H1 (cell line): ENCODE measurements at regions not wholly inside any gene's neighbourhood (a gene's known extent, or its start where the extent isn't known, plus 50 kb on each side); places are given as distances from the start of the nearest gene placed in this dataset.

Source experiments
- CTCF ChIA-PET: fragments of 300-600 bp; sonication (Branson Sonifier 250); formaldehyde crosslinking; loops from one replicate; lab custom pipeline; 2021; ENCODE audit not compliant: partially characterized antibody; lab: Charles Lee
- POLR2A ChIA-PET: fragments of 300-600 bp; sonication (Branson Sonifier 250); formaldehyde crosslinking; loops from one replicate; lab custom pipeline; 2021; ENCODE audit warnings: inconsistent platforms; ENCODE audit not compliant: partially characterized antibody; lab: Charles Lee
- DNase-seq, 2 experiments: peaks; one replicate each; pipeline versions ENCODE4 v3.0.0 to v3.0.0-alpha.2; 2010 to 2022; ENCODE audit warnings: low spot score in 2 of 2, low read depth in 1 of 2, mixed read lengths in 1 of 2
- FAIRE-seq: peaks from 2 replicates; lab custom pipeline; 2011; peaks lifted over from hg19 to GRCh38; lab: Jason Lieb, UNC
- H2AFZ ChIP-seq: 2 replicates; pipeline ENCODE4 v1.8.1; 2012; ENCODE audit warnings: low read length, inconsistent platforms
- H2AK5ac ChIP-seq: 2 replicates; pipeline ENCODE4 v1.6.1; 2013; ENCODE audit warnings: low read depth, low read length
- H2BK120ac ChIP-seq: replicated peaks from 2 replicates; pipeline ENCODE3; 2013; ENCODE audit warnings: low read depth, low read length, inconsistent platforms
- H2BK12ac ChIP-seq: 2 replicates; pipeline ENCODE4 v1.6.1; 2013; ENCODE audit warnings: low read depth, low read length
- H2BK15ac ChIP-seq: 2 replicates; pipeline ENCODE4 v1.6.1; 2013; ENCODE audit warnings: low read length
- H2BK20ac ChIP-seq: 2 replicates; pipeline ENCODE4 v1.6.1; 2013; ENCODE audit warnings: low read length
- H2BK5ac ChIP-seq: 2 replicates; pipeline ENCODE4 v1.6.1; 2013; ENCODE audit warnings: low read depth, low read length
- H3K14ac ChIP-seq: 2 replicates; pipeline ENCODE4 v1.6.1; 2013; ENCODE audit warnings: inconsistent platforms; ENCODE audit not compliant: insufficient read length
- H3K18ac ChIP-seq: 2 replicates; pipeline ENCODE4 v1.6.1; 2013; ENCODE audit warnings: low read length; ENCODE audit errors: extremely low read depth
- H3K23ac ChIP-seq: 2 replicates; pipeline ENCODE4 v1.6.1; 2013; ENCODE audit warnings: inconsistent platforms; ENCODE audit not compliant: insufficient read length
- H3K23me2 ChIP-seq: 2 replicates; pipeline ENCODE4 v1.6.1; 2013; ENCODE audit warnings: low read depth, low read length
- H3K27ac ChIP-seq: 2 replicates; pipeline ENCODE4 v1.6.1; 2011; ENCODE audit warnings: low read depth, low read length, inconsistent platforms
- H3K27me3 ChIP-seq, 4 experiments: replicated peaks in 1 of 4; 1 replicate in 1 of 4; 2 replicates in 3 of 4; pipeline versions ENCODE4 v1.6.1 to v1.8.1; 2011 to 2013; ENCODE audit warnings: low read length in 3 of 4, mild to moderate bottlenecking in 3 of 4, inconsistent platforms in 2 of 4, mixed read lengths in 2 of 4, moderate library complexity in 1 of 4; ENCODE audit not compliant: control insufficient read depth in 3 of 4, insufficient read depth in 3 of 4; ENCODE audit errors: extremely low read depth in 1 of 4
- H3K36me3 ChIP-seq, 4 experiments: 2 replicates each; pipeline versions ENCODE4 v1.6.1 to v1.8.1; 2011 to 2013; ENCODE audit warnings: mild to moderate bottlenecking in 4 of 4, low read length in 3 of 4, moderate library complexity in 2 of 4, control low read depth in 1 of 4, inconsistent platforms in 1 of 4; ENCODE audit not compliant: insufficient read depth in 4 of 4, control insufficient read depth in 2 of 4
- H3K4ac ChIP-seq: replicated peaks from 2 replicates; pipeline ENCODE3; 2013; ENCODE audit warnings: low read length, low read depth, mixed read lengths, inconsistent platforms; ENCODE audit not compliant: insufficient read length
- H3K4me1 ChIP-seq, 4 experiments: replicated peaks in 1 of 4; 1 replicate in 1 of 4; 2 replicates in 3 of 4; pipeline versions ENCODE4 v1.6.1 to v1.8.1; 2011 to 2013; ENCODE audit warnings: low read length in 3 of 4, inconsistent platforms in 2 of 4, mixed read lengths in 1 of 4; ENCODE audit not compliant: insufficient read depth in 4 of 4, control insufficient read depth in 3 of 4
- H3K4me2 ChIP-seq, 2 experiments: 2 replicates each; pipeline versions ENCODE4 v1.6.1 to v1.8.1; 2011 to 2013; ENCODE audit warnings: low read depth in 2 of 2, low read length in 2 of 2, control low read depth in 1 of 2, inconsistent platforms in 1 of 2, mild to moderate bottlenecking in 1 of 2; ENCODE audit not compliant: insufficient read depth in 1 of 2
- H3K4me3 ChIP-seq, 4 experiments: fragments of 200-600, 300-600 bp in 1 of 4; sonication (generic), shearing (Covaris generic), sonication (Bioruptor Twin) in 1 of 4; 2 replicates each; pipeline versions ENCODE4 v1.5.1 to v1.8.1; 2011 to 2016; ENCODE audit warnings: low read length in 4 of 4, low read depth in 3 of 4, control low read depth in 2 of 4, inconsistent platforms in 2 of 4, mild to moderate bottlenecking in 2 of 4, mixed read lengths in 1 of 4, moderate library complexity in 1 of 4; ENCODE audit not compliant: insufficient read depth in 2 of 4; ENCODE audit errors: extremely low read depth in 1 of 4
- H3K56ac ChIP-seq: replicated peaks from 2 replicates; pipeline ENCODE3; 2013; ENCODE audit warnings: low read depth, mild to moderate bottlenecking, mixed read lengths, low read length, inconsistent platforms; ENCODE audit not compliant: insufficient read length
- H3K79me1 ChIP-seq: 2 replicates; pipeline ENCODE4 v1.6.1; 2013; ENCODE audit warnings: low read depth, low read length, control low read depth
- H3K79me2 ChIP-seq, 2 experiments: 2 replicates each; pipeline versions ENCODE4 v1.6.1 to v1.8.1; 2012 to 2013; ENCODE audit warnings: low read length in 2 of 2, mild to moderate bottlenecking in 2 of 2, inconsistent platforms in 1 of 2; ENCODE audit not compliant: insufficient read depth in 2 of 2, control insufficient read depth in 1 of 2
- H3K9ac ChIP-seq, 4 experiments: replicated peaks in 1 of 4; 1 replicate in 1 of 4; 2 replicates in 3 of 4; pipeline versions ENCODE4 v1.6.1 to v1.8.1; 2011 to 2013; ENCODE audit warnings: low read depth in 3 of 4, low read length in 3 of 4, control low read depth in 2 of 4, mild to moderate bottlenecking in 2 of 4, moderate library complexity in 2 of 4, inconsistent platforms in 1 of 4; ENCODE audit errors: extremely low read depth in 1 of 4
- H3K9me3 ChIP-seq, 2 experiments: 2 replicates each; pipeline versions ENCODE4 v1.6.1 to v1.8.1; 2012 to 2013; ENCODE audit warnings: mild to moderate bottlenecking in 2 of 2, moderate library complexity in 2 of 2, control low read depth in 1 of 2, inconsistent platforms in 1 of 2, low read depth in 1 of 2, low read length in 1 of 2, mixed read lengths in 1 of 2; ENCODE audit not compliant: insufficient read depth in 2 of 2
- H4K20me1 ChIP-seq, 2 experiments: replicated peaks in 1 of 2; 2 replicates each; pipeline versions ENCODE3 to v1.8.1; 2011 to 2013; ENCODE audit warnings: inconsistent platforms in 2 of 2, low read length in 2 of 2, mild to moderate bottlenecking in 1 of 2; ENCODE audit not compliant: insufficient read depth in 2 of 2, control insufficient read depth in 1 of 2
- H4K5ac ChIP-seq: 2 replicates; pipeline ENCODE4 v1.6.1; 2013; ENCODE audit warnings: low read length, low read depth, mixed read lengths, inconsistent platforms; ENCODE audit not compliant: insufficient read length
- H4K8ac ChIP-seq: 2 replicates; pipeline ENCODE4 v1.8.0; 2013; ENCODE audit warnings: mild to moderate bottlenecking, moderate library complexity, low read length, inconsistent platforms; ENCODE audit not compliant: insufficient read depth; ENCODE audit errors: extremely low read depth
- H4K91ac ChIP-seq: replicated peaks from 2 replicates; pipeline ENCODE3; 2013; ENCODE audit warnings: low read length, mixed read lengths, inconsistent platforms; ENCODE audit not compliant: insufficient read length
- BCL11A ChIP-seq, 2 experiments: IDR thresholded peaks; one replicate each; pipeline ENCODE4 v1.6.1; 2011; ENCODE audit warnings: low read depth in 2 of 2, low read length in 2 of 2, mild to moderate bottlenecking in 2 of 2
- CHD1 ChIP-seq: IDR thresholded peaks from 2 replicates; pipeline ENCODE4 v1.6.1; 2012; ENCODE audit warnings: low read depth, low read length, improper control_type of control experiment
- EGR1 ChIP-seq: IDR thresholded peaks from 2 replicates; pipeline ENCODE4 v1.6.1; 2011; ENCODE audit warnings: low read depth, low read length, borderline replicate concordance
- FOSL1 ChIP-seq: IDR thresholded peaks from 2 replicates; pipeline ENCODE4 v1.6.1; 2011; ENCODE audit warnings: mild to moderate bottlenecking, low read depth, low read length, moderate library complexity; ENCODE audit not compliant: insufficient read depth
- GABPA ChIP-seq: IDR thresholded peaks from 2 replicates; pipeline ENCODE4 v1.6.1; 2011; ENCODE audit warnings: mild to moderate bottlenecking, low read length, moderate library complexity, borderline replicate concordance; ENCODE audit not compliant: insufficient read depth
- GTF2F1 ChIP-seq: IDR thresholded peaks from 2 replicates; pipeline ENCODE4 v1.6.1; 2012; ENCODE audit warnings: low read depth, low read length, improper control_type of control experiment, borderline replicate concordance
- HDAC2 ChIP-seq, 2 experiments: fragments of 300-600 bp in 1 of 2; sonication (generic) in 1 of 2; IDR thresholded peaks; 2 replicates each; pipeline ENCODE4 v1.6.1; 2011 to 2012; ENCODE audit warnings: low read depth in 2 of 2, low read length in 2 of 2, mild to moderate bottlenecking in 2 of 2, moderate library complexity in 2 of 2, borderline replicate concordance in 1 of 2, inconsistent platforms in 1 of 2
- JUND ChIP-seq: IDR thresholded peaks from 2 replicates; pipeline ENCODE4 v1.6.1; 2011; ENCODE audit warnings: mild to moderate bottlenecking, improper control_type of control experiment, low read length
- POLR2AphosphoS5 ChIP-seq: IDR thresholded peaks from 2 replicates; pipeline ENCODE4 v1.6.1; 2011; ENCODE audit warnings: low read depth, low read length
- RBBP5 ChIP-seq: IDR thresholded peaks from 2 replicates; pipeline ENCODE4 v1.7.1; 2012; ENCODE audit warnings: low read depth, mild to moderate bottlenecking, inconsistent platforms, low read length, moderate library complexity, borderline replicate concordance
- SP1 ChIP-seq: IDR thresholded peaks from 2 replicates; pipeline ENCODE4 v1.6.1; 2011; ENCODE audit warnings: low read depth, low read length
- ZNF274 ChIP-seq: IDR thresholded peaks from 2 replicates; pipeline ENCODE4 v1.7.0; 2012; ENCODE audit warnings: low read length, borderline replicate concordance; ENCODE audit errors: extremely low read depth
- WGBS, 2 experiments: shearing (Covaris generic) in 1 of 2; methylation state at CpG; one replicate each; pipeline versions ENCODE4 v1.1.6 to v1.1.7; 2013 to 2015; ENCODE audit warnings: low lambda C conversion rate in 2 of 2, mixed read lengths in 2 of 2, inconsistent platforms in 1 of 2, low coverage in 1 of 2, missing lambda C conversion rate in 1 of 2; ENCODE audit not compliant: insufficient replicate concordance in 2 of 2, insufficient coverage in 1 of 2, insufficient read length in 1 of 2; ENCODE audit errors: extremely low coverage in 1 of 2, missing lambda C conversion rate in 1 of 2; 5-methylcytosine and 5-hydroxymethylcytosine counted together
- TF ChIP-seq, protein P1 (sequence below): IDR thresholded peaks from 2 replicates; pipeline ENCODE4 v1.6.1; 2012; ENCODE audit warnings: inconsistent platforms

DNA sequence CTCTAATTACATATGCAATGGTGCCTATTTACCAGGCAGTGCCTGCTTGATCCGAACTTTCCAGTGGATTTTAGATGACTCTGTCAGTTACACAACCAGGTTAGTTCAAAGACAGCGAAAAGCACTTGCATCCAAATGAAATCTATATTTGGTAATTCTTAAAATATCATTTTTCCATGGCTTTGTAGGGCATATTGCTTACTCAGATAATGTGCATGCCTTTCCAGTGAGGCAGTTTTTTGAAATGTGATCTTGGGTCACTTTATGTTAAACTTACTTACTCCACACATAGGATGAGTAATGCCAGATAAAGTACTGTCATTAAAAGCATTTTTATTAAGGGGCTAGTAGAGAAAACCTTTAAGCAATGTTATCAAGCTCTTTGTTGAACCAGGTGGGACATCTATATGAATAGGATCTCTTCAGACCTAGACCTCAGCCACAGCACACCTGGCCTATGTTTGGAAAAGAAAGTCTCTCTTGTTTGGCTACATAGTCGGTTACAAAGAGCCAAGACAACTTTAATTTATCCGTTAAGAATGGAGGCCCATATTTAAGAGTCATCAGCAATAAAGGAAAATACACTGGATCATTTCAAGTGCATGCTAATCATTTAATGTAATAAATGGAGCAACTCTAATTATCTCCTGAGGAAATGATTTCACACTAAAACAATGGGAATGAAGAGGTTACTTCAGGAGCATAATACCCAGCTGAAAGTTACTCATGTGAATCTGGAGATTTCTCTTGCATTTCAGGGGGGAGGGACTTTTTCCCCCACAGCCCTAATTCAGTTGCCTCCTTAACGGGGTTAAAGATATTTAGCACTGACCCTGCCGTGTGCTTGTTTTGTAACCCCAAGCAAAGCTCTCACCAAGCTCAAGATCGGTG lies 56.3 kb upstream of the TMCO5A start:
- Histone ChIP-seq H3K36me3 (no peaks in the 10 kb centered on the region), H3K27ac (no peak overlapping the region), H3K4me2 (no peak overlapping the region), H3K9me3 (no peaks in the 10 kb centered on the region), H2BK120ac (no peak overlapping the region), H3K79me1 (no peaks in the 10 kb centered on the region), H3K9ac (no peak overlapping the region), H2BK15ac (no peak overlapping the region), H4K5ac (no peak overlapping the region), H3K27me3 (no peaks in the 10 kb centered on the region), H3K56ac (no peak overlapping the region), H2BK20ac (no peak overlapping the region), H3K23ac (no peak overlapping the region), H3K18ac (no peak overlapping the region), H2BK5ac (no peak overlapping the region), H4K20me1 (no peaks in the 10 kb centered on the region), H3K79me2 (no peaks in the 10 kb centered on the region), H2AFZ (no peak overlapping the region), H3K23me2 (no peaks in the 10 kb centered on the region), H4K8ac (no peak overlapping the region), H3K14ac (no peak overlapping the region), H2BK12ac (no peak overlapping the region), H3K4ac (no peak overlapping the region), H3K4me3 (no peak overlapping the region), H3K4me1 (no peaks in the 10 kb centered on the region), H2AK5ac (no peak overlapping the region), H4K91ac (no peak overlapping the region)
- DNase-seq: no peak
- FAIRE-seq: no peak
- ChIA-PET POLR2A (no interaction called here), CTCF (interaction anchor here (0.6 to 5.0 kb wide), 7 partner anchors 14 to 1647 kb away, joined by 3 to 44 read pairs (median 3); no protein-coding TSS in a partner anchor)
- 86% methylated on average over 7 of the region's 7 CpGs; no CpG with 5 or more reads in 1 of the 2 experiments for WGBS, 2 experiments
- TF ChIP-seq POLR2AphosphoS5 (no peak), HDAC2 (IDR thresholded peaks at IDR 0.05; ENCODE audit: borderline replicate concordance in 1 of 2, low read depth in 2 of 2, low read length in 2 of 2) (no peak), RBBP5 (no peak), FOSL1 (no peak), GTF2F1 (no peak), BCL11A (IDR thresholded peaks at IDR 0.05; ENCODE audit: low read depth in 2 of 2, low read length in 2 of 2) (no peak), JUND (no peak), EGR1 (no peak), CHD1 (no peak), SP1 (no peak), GABPA (no peak), ZNF274 (no peak)
- TF ChIP-seq, protein P1, sequence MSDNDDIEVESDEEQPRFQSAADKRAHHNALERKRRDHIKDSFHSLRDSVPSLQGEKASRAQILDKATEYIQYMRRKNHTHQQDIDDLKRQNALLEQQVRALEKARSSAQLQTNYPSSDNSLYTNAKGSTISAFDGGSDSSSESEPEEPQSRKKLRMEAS: no peak
